ENCODE measurements at regions not wholly inside any gene's neighbourhood (a gene's known extent, or its start where the extent isn't known, plus 50 kb on each side); places are given as distances from the start of the nearest gene placed in this dataset.
"Not testable (repeated sequence)": the region's sequence is repeated elsewhere in the genome, so short reads cannot be mapped to it uniquely, and the experiment has no call there.

GRCh38 chrX:96486687-96487086, 198.0 kb upstream of the DIAPH2 start:
- H3K27me3 ChIP-seq (ENCODE audit: insufficient read depth, low read length, poor library complexity, severe bottlenecking); H3K4me3 Mint-ChIP-seq; CTCF ChIA-PET: not testable (repeated sequence)

DNA sequence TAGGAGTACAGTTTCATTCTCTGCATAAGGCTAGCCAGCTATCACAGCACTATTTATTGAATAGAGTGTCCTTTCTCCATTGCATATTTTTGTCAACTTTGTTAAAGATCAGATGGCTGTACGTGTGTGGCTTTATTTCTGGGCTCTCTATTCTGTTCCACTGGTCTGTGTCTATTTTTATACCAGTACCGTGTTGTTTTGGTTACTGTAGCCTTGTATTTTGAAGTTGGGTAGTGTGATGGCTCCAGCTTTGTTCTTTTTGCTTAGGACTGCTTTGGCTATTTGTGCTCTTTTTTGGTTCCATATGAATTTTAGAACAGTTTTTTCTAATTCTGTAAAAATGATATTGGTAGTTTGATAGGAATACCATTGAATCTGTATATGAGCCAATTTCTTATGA, 182.1 kb upstream of the DIAPH2 start:
- Histone ChIP-seq H3K9me3 (ENCODE audit: low read length) (no peaks in the 10 kb centered on the region), H3K27ac (ENCODE audit: low read depth, low read length) (no peak overlapping the region), H3K4me3 (ENCODE audit: low read length) (no peak overlapping the region), H3K4me1 (ENCODE audit: insufficient read depth, low read length) (no peaks in the 10 kb centered on the region), H3K27me3 (ENCODE audit: insufficient read depth, low read length, poor library complexity, severe bottlenecking) (no peaks in the 10 kb centered on the region), H3K36me3 (ENCODE audit: insufficient read depth, low read length) (no peaks in the 10 kb centered on the region)
- Mint-ChIP-seq H3K27me3 (no peaks in the 10 kb centered on the region), H3K27ac (no peak overlapping the region), H3K4me1 (no peaks in the 10 kb centered on the region), H3K9me3 (no peaks in the 10 kb centered on the region), H3K36me3 (no peaks in the 10 kb centered on the region), H3K4me3 (no peak overlapping the region)
- CTCF ChIA-PET: no interaction called here
- POLR2A ChIA-PET: no interaction called here
- no peak for DNase-seq

More at GRCh38 chrX:96486687-96487086, 198.0 kb upstream of the DIAPH2 start:
- H3K4me1 Mint-ChIP-seq; H3K36me3 ChIP-seq (ENCODE audit: insufficient read depth, low read length); H3K27ac ChIP-seq (ENCODE audit: low read depth, low read length); DNase-seq; H3K36me3 Mint-ChIP-seq; H3K9me3 ChIP-seq (ENCODE audit: low read length); H3K27ac Mint-ChIP-seq; H3K9me3 Mint-ChIP-seq; H3K27me3 Mint-ChIP-seq; H3K4me1 ChIP-seq (ENCODE audit: insufficient read depth, low read length); POLR2A ChIA-PET; H3K4me3 ChIP-seq (ENCODE audit: low read length): not testable (repeated sequence)

GRCh38 chrX:96529386-96529785, 155.3 kb upstream of the DIAPH2 start:
- H3K27ac ChIP-seq (ENCODE audit: low read depth, low read length); DNase-seq; H3K36me3 Mint-ChIP-seq; H3K27me3 ChIP-seq (ENCODE audit: insufficient read depth, low read length, poor library complexity, severe bottlenecking); CTCF ChIA-PET; H3K36me3 ChIP-seq (ENCODE audit: insufficient read depth, low read length); H3K9me3 Mint-ChIP-seq; H3K27me3 Mint-ChIP-seq; H3K4me3 Mint-ChIP-seq; H3K4me3 ChIP-seq (ENCODE audit: low read length); POLR2A ChIA-PET; H3K27ac Mint-ChIP-seq; H3K4me1 ChIP-seq (ENCODE audit: insufficient read depth, low read length); H3K4me1 Mint-ChIP-seq; H3K9me3 ChIP-seq (ENCODE audit: low read length): not testable (repeated sequence)

GRCh38 chrX:96538104-96538725, 146.4 kb upstream of the DIAPH2 start:
- ChIA-PET CTCF (no interaction called here), POLR2A (no interaction called here)
- Histone ChIP-seq H3K9me3 (ENCODE audit: low read length) (no peaks in the 10 kb centered on the region), H3K27me3 (ENCODE audit: insufficient read depth, low read length, poor library complexity, severe bottlenecking) (no peaks in the 10 kb centered on the region), H3K36me3 (ENCODE audit: insufficient read depth, low read length) (no peaks in the 10 kb centered on the region), H3K4me3 (ENCODE audit: low read length) (no peak overlapping the region), H3K27ac (ENCODE audit: low read depth, low read length) (no peak overlapping the region), H3K4me1 (ENCODE audit: insufficient read depth, low read length) (no peaks in the 10 kb centered on the region)
- H3K4me3 Mint-ChIP-seq: no peak overlapping the region
- no peak for DNase-seq
- no peaks in the 10 kb centered on the region for H3K4me1 Mint-ChIP-seq
- H3K27ac Mint-ChIP-seq: no peak overlapping the region
- H3K27me3 Mint-ChIP-seq: peaks cover 0 to 2% of the 10 kb centered on the region in 2 donors
- H3K36me3 Mint-ChIP-seq: no peaks in the 10 kb centered on the region
- H3K9me3 Mint-ChIP-seq: peaks cover 0 to 3% (median 0%) of the 10 kb centered on the region in 5 donors

- ChIA-PET CTCF (no interaction called here), POLR2A (no interaction called here)
- Mint-ChIP-seq H3K9me3 (no peaks in the 10 kb centered on the region), H3K4me3 (no peak overlapping the region), H3K36me3 (no peaks in the 10 kb centered on the region), H3K4me1 (no peaks in the 10 kb centered on the region), H3K27ac (no peak overlapping the region), H3K27me3 (peaks cover 0 to 7% of the 10 kb centered on the region in 2 donors)
- Histone ChIP-seq H3K27ac (ENCODE audit: low read depth, low read length) (no peak overlapping the region), H3K36me3 (ENCODE audit: insufficient read depth, low read length) (no peaks in the 10 kb centered on the region), H3K9me3 (ENCODE audit: low read length) (no peaks in the 10 kb centered on the region), H3K4me1 (ENCODE audit: insufficient read depth, low read length) (no peaks in the 10 kb centered on the region), H3K27me3 (ENCODE audit: insufficient read depth, low read length, poor library complexity, severe bottlenecking) (no peaks in the 10 kb centered on the region), H3K4me3 (ENCODE audit: low read length) (no peak overlapping the region)
- DNase-seq: no peak
These were observed 144.5 kb upstream of the DIAPH2 start for GRCh38 chrX:96540111-96540631.

DNA sequence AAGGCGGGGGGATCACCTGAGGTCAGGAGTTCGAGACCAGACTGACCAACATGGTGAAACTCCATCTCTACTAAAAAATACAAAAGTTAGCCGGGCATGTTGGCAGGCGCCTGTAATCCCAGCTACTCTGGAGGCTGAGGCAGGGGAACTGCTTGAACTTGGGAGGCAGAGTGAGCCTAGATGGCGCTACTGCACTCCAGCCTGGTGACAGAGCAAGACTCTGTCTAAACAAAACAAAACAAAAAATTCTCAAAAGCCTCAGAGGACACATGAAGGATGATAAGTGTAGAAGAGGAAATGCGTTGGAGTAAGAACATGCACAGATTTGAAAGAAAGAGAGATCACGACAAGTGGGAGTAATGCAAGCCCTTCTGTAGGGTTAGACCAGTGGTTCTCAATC, 138.4 kb upstream of the DIAPH2 start:
- H3K4me3 ChIP-seq (ENCODE audit: low read length); H3K27ac Mint-ChIP-seq; H3K4me1 ChIP-seq (ENCODE audit: insufficient read depth, low read length); H3K36me3 Mint-ChIP-seq; DNase-seq; H3K36me3 ChIP-seq (ENCODE audit: insufficient read depth, low read length); H3K27me3 ChIP-seq (ENCODE audit: insufficient read depth, low read length, poor library complexity, severe bottlenecking); H3K9me3 ChIP-seq (ENCODE audit: low read length); H3K9me3 Mint-ChIP-seq; H3K4me3 Mint-ChIP-seq; H3K4me1 Mint-ChIP-seq; H3K27ac ChIP-seq (ENCODE audit: low read depth, low read length); CTCF ChIA-PET; POLR2A ChIA-PET: not testable (repeated sequence)
- H3K27me3 Mint-ChIP-seq: peaks cover 10 to 11% of the 10 kb centered on the region in 2 donors

DNA sequence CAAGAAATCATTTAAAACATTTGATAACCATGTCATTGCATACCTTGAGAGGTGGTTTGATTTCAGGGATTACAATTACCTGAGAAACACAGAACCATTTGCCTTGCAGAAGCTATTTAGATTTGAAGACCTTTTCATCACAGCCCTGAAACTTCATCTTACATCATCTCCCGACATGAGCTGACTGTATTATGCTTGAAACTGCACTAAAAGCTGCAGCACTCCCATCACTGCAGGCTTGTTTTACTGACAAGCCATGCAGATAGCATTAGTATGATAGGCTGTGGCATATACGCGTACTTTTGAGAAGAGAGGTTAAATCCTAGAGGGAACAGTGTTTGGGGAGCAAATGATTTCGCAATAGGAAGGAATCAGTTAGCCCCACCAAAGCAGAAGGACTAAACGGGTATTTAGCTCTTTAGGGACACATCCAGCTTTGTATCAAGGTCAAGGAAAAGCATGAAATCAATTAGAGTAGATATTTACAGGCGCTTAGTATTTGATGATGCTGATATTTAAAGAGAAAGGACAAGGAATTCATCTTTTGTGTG, 133.2 kb upstream of the DIAPH2 start:
- no peaks in the 10 kb centered on the region for H3K4me1 Mint-ChIP-seq
- H3K27me3 Mint-ChIP-seq: peaks cover 3 to 9% of the 10 kb centered on the region in 2 donors
- peaks cover 0 to 2% (median 0%) of the 10 kb centered on the region in 5 donors for H3K9me3 Mint-ChIP-seq
- H3K27ac Mint-ChIP-seq: no peak overlapping the region
- H3K4me3 Mint-ChIP-seq: no peak overlapping the region
- DNase-seq: no peak
- Histone ChIP-seq H3K27me3 (ENCODE audit: insufficient read depth, low read length, poor library complexity, severe bottlenecking) (no peaks in the 10 kb centered on the region), H3K36me3 (ENCODE audit: insufficient read depth, low read length) (no peaks in the 10 kb centered on the region), H3K27ac (ENCODE audit: low read depth, low read length) (no peak overlapping the region), H3K4me3 (ENCODE audit: low read length) (no peak overlapping the region), H3K4me1 (ENCODE audit: insufficient read depth, low read length) (no peaks in the 10 kb centered on the region), H3K9me3 (ENCODE audit: low read length) (no peaks in the 10 kb centered on the region)
- no peaks in the 10 kb centered on the region for H3K36me3 Mint-ChIP-seq
- ChIA-PET CTCF (no interaction called here), POLR2A (no interaction called here)

DNA sequence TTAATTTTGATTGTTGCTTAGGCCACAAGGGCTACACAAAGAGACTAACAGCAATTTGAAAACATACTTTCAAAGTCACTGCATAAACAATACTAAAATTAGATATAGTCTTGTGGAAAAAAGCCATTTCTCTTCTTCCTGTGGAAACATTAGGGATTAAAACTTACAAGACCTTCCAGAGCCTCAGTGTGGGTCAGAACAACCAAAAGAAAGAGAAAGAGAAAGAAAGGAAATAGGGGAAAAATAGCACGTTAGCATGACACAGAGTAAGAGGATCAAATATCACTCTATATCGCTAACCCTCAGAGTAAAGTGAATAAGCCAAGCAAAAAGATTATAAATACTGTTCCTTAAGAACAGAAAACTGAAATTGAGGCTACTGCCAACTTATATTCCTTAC, 127.8 kb upstream of the DIAPH2 start:
- Histone ChIP-seq H3K27me3 (ENCODE audit: insufficient read depth, low read length, poor library complexity, severe bottlenecking) (no peaks in the 10 kb centered on the region), H3K4me3 (ENCODE audit: low read length) (no peak overlapping the region), H3K4me1 (ENCODE audit: insufficient read depth, low read length) (no peaks in the 10 kb centered on the region), H3K27ac (ENCODE audit: low read depth, low read length) (no peak overlapping the region), H3K9me3 (ENCODE audit: low read length) (no peaks in the 10 kb centered on the region), H3K36me3 (ENCODE audit: insufficient read depth, low read length) (no peaks in the 10 kb centered on the region)
- no peaks in the 10 kb centered on the region for H3K4me1 Mint-ChIP-seq
- peaks cover 0 to 2% (median 0%) of the 10 kb centered on the region in 3 donors for H3K36me3 Mint-ChIP-seq
- no peak overlapping the region for H3K4me3 Mint-ChIP-seq
- CTCF ChIA-PET: no interaction called here
- POLR2A ChIA-PET: no interaction called here
- H3K27ac Mint-ChIP-seq: no peak overlapping the region
- DNase-seq: no peak
- no peaks in the 10 kb centered on the region for H3K27me3 Mint-ChIP-seq
- H3K9me3 Mint-ChIP-seq: no peaks in the 10 kb centered on the region

- H3K27me3 Mint-ChIP-seq; H3K4me1 Mint-ChIP-seq; H3K4me1 ChIP-seq (ENCODE audit: insufficient read depth, low read length); H3K27ac Mint-ChIP-seq; H3K27ac ChIP-seq (ENCODE audit: low read depth, low read length); H3K4me3 Mint-ChIP-seq; H3K36me3 ChIP-seq (ENCODE audit: insufficient read depth, low read length); DNase-seq; H3K4me3 ChIP-seq (ENCODE audit: low read length); CTCF ChIA-PET; POLR2A ChIA-PET; H3K9me3 ChIP-seq (ENCODE audit: low read length); H3K36me3 Mint-ChIP-seq; H3K9me3 Mint-ChIP-seq; H3K27me3 ChIP-seq (ENCODE audit: insufficient read depth, low read length, poor library complexity, severe bottlenecking): not testable (repeated sequence)
These were observed 123.5 kb upstream of the DIAPH2 start for GRCh38 chrX:96561129-96561528.

Measured in CD8-positive, alpha-beta memory T cell (primary cell).